ENCODE measurements at regions not wholly inside any gene's neighbourhood (a gene's known extent, or its start where the extent isn't known, plus 50 kb on each side); places are given as distances from the start of the nearest gene placed in this dataset.

GRCh38 chr5:23675456-23675855 lies 168.0 kb downstream of the PRDM9 start:
- no peaks in the 10 kb centered on the region; the same call in 2 of the 3 replicates for H3K9me3 ChIP-seq (replicated peaks; ENCODE audit: control insufficient read depth, insufficient read depth, low read length)
- H3K79me2 ChIP-seq (ENCODE audit: control insufficient read depth, insufficient read depth, low read length), result no peaks in the 10 kb centered on the region
- no peaks in the 10 kb centered on the region for H3K27me3 ChIP-seq (replicated peaks in 1 of 2; ENCODE audit: control insufficient read depth in 2 of 2, insufficient read depth in 2 of 2, low read length in 1 of 2)
- TF ChIP-seq TAF1 (IDR thresholded peaks at IDR 0.05; ENCODE audit: borderline replicate concordance, low read depth, low read length) (no peak), SUPT20H (IDR thresholded peaks at IDR 0.05; ENCODE audit: borderline replicate concordance, control insufficient read depth, low read depth, low read length) (no peak), IKZF1 (conservative IDR thresholded peaks at IDR 0.05) (no peak), PBX3 (IDR thresholded peaks at IDR 0.05; ENCODE audit: insufficient replicate concordance, low read depth, low read length) (no peak), RCOR1 (conservative IDR thresholded peaks at IDR 0.05; ENCODE audit: low read depth, low read length) (no peak), NBN (IDR thresholded peaks at IDR 0.05) (no peak)
- TF ChIP-seq, protein P1, sequence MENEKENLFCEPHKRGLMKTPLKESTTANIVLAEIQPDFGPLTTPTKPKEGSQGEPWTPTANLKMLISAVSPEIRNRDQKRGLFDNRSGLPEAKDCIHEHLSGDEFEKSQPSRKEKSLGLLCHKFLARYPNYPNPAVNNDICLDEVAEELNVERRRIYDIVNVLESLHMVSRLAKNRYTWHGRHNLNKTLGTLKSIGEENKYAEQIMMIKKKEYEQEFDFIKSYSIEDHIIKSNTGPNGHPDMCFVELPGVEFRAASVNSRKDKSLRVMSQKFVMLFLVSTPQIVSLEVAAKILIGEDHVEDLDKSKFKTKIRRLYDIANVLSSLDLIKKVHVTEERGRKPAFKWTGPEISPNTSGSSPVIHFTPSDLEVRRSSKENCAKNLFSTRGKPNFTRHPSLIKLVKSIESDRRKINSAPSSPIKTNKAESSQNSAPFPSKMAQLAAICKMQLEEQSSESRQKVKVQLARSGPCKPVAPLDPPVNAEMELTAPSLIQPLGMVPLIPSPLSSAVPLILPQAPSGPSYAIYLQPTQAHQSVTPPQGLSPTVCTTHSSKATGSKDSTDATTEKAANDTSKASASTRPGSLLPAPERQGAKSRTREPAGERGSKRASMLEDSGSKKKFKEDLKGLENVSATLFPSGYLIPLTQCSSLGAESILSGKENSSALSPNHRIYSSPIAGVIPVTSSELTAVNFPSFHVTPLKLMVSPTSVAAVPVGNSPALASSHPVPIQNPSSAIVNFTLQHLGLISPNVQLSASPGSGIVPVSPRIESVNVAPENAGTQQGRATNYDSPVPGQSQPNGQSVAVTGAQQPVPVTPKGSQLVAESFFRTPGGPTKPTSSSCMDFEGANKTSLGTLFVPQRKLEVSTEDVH (IDR thresholded peaks at IDR 0.05; ENCODE audit: low read depth, partially characterized antibody), result no peak
- H3K36me3 ChIP-seq (ENCODE audit: control insufficient read depth in 2 of 2, insufficient read depth in 2 of 2, low read length in 1 of 2), result no peaks in the 10 kb centered on the region
- BruUV-seq (replicated peaks), result no TSS peak
- ATAC-seq (no peak), DNase-seq (ENCODE audit: low read depth, low spot score) (no peak), FAIRE-seq (no peak)
- in situ Hi-C loops (cut with MboI) (no loop called here), intact Hi-C loops (cut with micrococcal nuclease; ENCODE audit: unreplicated experiment) (no loop called here)
- 40% methylated on average over 1 of the region's 1 CpG for WGBS (ENCODE audit: insufficient coverage, insufficient replicate concordance, low lambda C conversion rate, missing lambda C conversion rate)
- H4K20me1 ChIP-seq (ENCODE audit: control insufficient read depth, insufficient read depth), result no peaks in the 10 kb centered on the region
- H3K4me2 ChIP-seq (ENCODE audit: control insufficient read depth, insufficient read depth), result no peak overlapping the region
- ChIA-PET CTCF (no interaction called here), POLR2A (no interaction called here), SMC1A (ENCODE audit: uncharacterized antibody, unreplicated experiment) (interaction anchor here (1.0 kb wide), 1 partner anchor 26 kb away, joined by 3 read pairs; no protein-coding TSS in a partner anchor), RAD21 (ENCODE audit: unreplicated experiment) (no interaction called here)
- H3K4me3 ChIP-seq, result no peak overlapping the region
- no peaks in the 10 kb centered on the region for H3K4me1 ChIP-seq (ENCODE audit: control insufficient read depth, insufficient read depth, low read length)
- H3K27ac ChIP-seq (ENCODE audit: control insufficient read depth, insufficient read depth), result no peak overlapping the region
- H3K9ac ChIP-seq (ENCODE audit: control insufficient read depth, insufficient read depth, low read length), result no peak overlapping the region
- no peak overlapping the region for H2AFZ ChIP-seq (ENCODE audit: control insufficient read depth, low read depth, low read length)

All from GM12878 (cell line).